NT2/D1 (cell line): ENCODE measurements at regions not wholly inside any gene's neighbourhood (a gene's known extent, or its start where the extent isn't known, plus 50 kb on each side); places are given as distances from the start of the nearest gene placed in this dataset.

ENCODE experiments used
- DNase-seq: peaks from one replicate; pipeline ENCODE4 v3.0.0-alpha.2; 2011; ENCODE audit warnings: low read depth, low spot score
- H3K27me3 ChIP-seq: 2 replicates; pipeline ENCODE4 v1.6.0; 2011; ENCODE audit warnings: mild to moderate bottlenecking; ENCODE audit not compliant: insufficient read length, insufficient read depth
- H3K36me3 ChIP-seq: 2 replicates; pipeline ENCODE4 v1.6.1; 2011; ENCODE audit warnings: mild to moderate bottlenecking, low read length, mixed read lengths; ENCODE audit not compliant: insufficient read depth, insufficient read length
- H3K4me1 ChIP-seq: 2 replicates; pipeline ENCODE4 v1.5.1; 2011; ENCODE audit not compliant: insufficient read depth, insufficient read length
- H3K4me3 ChIP-seq: 2 replicates; pipeline ENCODE4 v1.5.1; 2011; ENCODE audit warnings: low read depth; ENCODE audit not compliant: insufficient read length
- H3K9ac ChIP-seq: 2 replicates; pipeline ENCODE4 v1.6.0; 2011; ENCODE audit warnings: low read depth; ENCODE audit not compliant: insufficient read length
- H3K9me3 ChIP-seq: 2 replicates; pipeline ENCODE4 v1.5.1; 2011; ENCODE audit warnings: mild to moderate bottlenecking, low read length; ENCODE audit not compliant: insufficient read depth
- SUZ12 ChIP-seq: IDR thresholded peaks from 2 replicates; pipeline ENCODE4 v1.6.1; 2011; ENCODE audit not compliant: insufficient read length, insufficient read depth; ENCODE audit errors: extremely low read depth
- YY1 ChIP-seq: IDR thresholded peaks from 2 replicates; pipeline ENCODE4 v1.6.1; 2011; ENCODE audit not compliant: insufficient read length, insufficient read depth
- ZNF274 ChIP-seq: IDR thresholded peaks from 2 replicates; pipeline ENCODE4 v1.6.1; 2011; ENCODE audit warnings: mild to moderate bottlenecking, low read depth, low read length

DNA sequence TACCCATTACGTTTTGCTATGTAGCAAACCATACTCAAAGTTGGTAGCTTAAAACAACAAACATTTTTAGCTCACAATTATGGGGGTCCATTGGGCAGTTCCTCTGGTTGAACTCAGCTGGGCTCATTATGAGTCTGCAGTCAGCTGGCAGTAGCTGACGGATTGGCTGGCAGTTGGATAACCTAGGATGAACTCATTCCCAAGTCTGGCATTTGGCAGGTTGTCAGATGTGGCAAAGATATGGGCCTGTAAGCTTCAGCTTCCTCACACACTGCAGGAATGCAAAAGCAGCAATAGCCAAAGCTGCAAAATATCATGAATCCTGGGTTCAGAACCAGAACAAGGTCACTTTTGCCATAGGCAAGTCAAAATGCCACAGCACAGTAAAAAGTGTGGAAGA, 412.2 kb upstream of the SORCS1 start:
- Histone ChIP-seq H3K27me3 (no peaks in the 10 kb centered on the region), H3K36me3 (no peaks in the 10 kb centered on the region), H3K4me3 (no peak overlapping the region), H3K9ac (no peak overlapping the region), H3K4me1 (no peaks in the 10 kb centered on the region), H3K9me3 (no peaks in the 10 kb centered on the region)
- DNase-seq = no peak
- TF ChIP-seq YY1 (no peak), SUZ12 (no peak), ZNF274 (no peak)

DNA sequence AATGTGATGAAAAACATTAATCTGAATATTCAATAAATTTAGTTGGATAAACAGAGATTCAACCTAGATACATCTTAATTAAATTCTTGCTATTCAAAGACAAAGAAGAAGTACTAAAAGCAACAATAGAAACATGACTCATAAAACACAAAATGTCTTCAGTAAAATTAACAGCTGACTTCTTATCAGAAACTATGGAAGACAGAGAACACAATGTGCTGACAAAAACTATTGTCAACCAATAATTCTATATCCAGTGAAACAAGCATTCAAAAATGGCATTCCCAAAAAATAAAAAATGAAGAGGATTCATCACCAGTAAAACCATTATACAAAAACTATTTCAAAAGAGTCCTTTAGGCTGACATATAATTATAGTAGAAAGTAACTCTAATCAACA, 400.5 kb upstream of the SORCS1 start:
- Histone ChIP-seq H3K4me3 (no peak overlapping the region), H3K9me3 (0 out of 2 replicates have a peak, but pooled peaks cover 4% of the 10 kb centered on the region), H3K4me1 (no peaks in the 10 kb centered on the region), H3K36me3 (no peaks in the 10 kb centered on the region), H3K27me3 (no peaks in the 10 kb centered on the region), H3K9ac (no peak overlapping the region)
- no peak for DNase-seq
- TF ChIP-seq ZNF274 (no peak), YY1 (no peak), SUZ12 (no peak)

DNA sequence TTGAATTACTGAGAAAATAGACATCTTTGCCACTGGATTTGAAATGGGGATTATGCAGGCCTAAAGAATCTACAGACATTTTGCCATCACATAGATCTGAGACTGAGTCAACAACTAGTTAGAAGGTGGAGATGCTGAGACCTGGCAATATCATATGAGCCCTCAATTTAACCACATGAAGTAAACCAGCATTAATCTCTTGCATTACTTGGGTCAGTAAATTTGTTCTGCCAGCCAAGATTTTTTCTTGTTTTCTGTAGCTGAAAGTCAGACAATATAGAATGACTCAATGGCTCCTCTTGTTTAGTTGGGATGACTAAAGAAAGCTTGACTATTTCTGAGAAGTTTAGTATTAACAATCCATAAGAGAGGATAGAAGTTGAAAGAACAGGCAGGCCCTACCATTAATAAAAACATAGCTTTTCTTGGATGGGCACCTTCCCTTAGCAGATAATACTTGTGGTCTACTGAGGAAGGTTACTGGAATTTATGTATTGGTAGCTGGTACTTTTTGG, 396.7 kb upstream of the SORCS1 start:
- Histone ChIP-seq H3K9ac (no peak overlapping the region), H3K36me3 (no peaks in the 10 kb centered on the region), H3K27me3 (no peaks in the 10 kb centered on the region), H3K4me3 (no peak overlapping the region), H3K9me3 (0 out of 2 replicates have a peak, but pooled peaks cover 4% of the 10 kb centered on the region), H3K4me1 (no peaks in the 10 kb centered on the region)
- DNase-seq = no peak
- TF ChIP-seq ZNF274 (no peak), SUZ12 (no peak), YY1 (no peak)

DNA sequence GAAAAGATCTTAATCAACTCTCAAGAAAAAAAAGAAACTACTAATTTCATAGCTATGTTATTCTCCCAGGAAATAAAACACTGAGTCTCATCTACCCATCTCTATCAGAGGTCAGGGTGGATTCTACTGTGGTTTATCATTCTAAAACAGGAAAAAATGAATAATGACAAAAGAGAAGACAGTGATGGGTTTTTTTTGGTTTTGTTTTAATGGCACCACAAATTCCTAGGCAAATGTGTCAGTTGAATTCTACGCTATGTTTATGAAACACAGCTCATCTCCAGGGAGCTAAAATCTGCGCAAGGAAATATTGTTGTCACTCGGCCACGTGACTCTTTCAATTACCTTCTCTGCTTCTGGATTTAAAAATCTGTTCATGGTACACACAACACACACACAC, 393.4 kb upstream of the SORCS1 start:
- H3K27me3 ChIP-seq = no peaks in the 10 kb centered on the region
- no peak overlapping the region for H3K9ac ChIP-seq
- no peaks in the 10 kb centered on the region for H3K9me3 ChIP-seq
- DNase-seq = no peak
- TF ChIP-seq SUZ12 = no peak
- no peak for TF ChIP-seq ZNF274
- no peak for TF ChIP-seq YY1
- H3K4me1 ChIP-seq = no peaks in the 10 kb centered on the region
- no peak overlapping the region for H3K4me3 ChIP-seq
- H3K36me3 ChIP-seq = no peaks in the 10 kb centered on the region

DNA sequence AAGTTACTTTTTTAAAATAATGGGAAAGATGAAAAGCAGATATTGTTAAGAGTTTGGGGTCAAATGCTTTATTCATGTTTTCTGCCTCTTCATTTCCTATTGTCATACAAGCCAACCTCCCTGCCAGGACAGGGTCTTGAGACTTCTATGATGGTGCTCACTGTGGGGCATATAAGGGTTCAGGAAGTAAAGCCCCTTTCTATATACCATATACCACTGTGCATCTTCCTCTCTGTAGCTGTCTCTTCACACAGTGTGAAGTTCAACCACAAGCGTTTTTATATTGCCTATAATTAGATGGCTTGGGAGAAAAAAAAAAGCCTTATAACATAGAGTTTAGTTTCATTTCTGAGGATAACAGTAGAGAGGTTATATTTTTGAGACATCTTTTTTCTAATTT, 389.8 kb upstream of the SORCS1 start:
- Histone ChIP-seq H3K4me1 (no peaks in the 10 kb centered on the region), H3K9ac (no peak overlapping the region), H3K4me3 (no peak overlapping the region), H3K27me3 (no peaks in the 10 kb centered on the region), H3K36me3 (no peaks in the 10 kb centered on the region), H3K9me3 (no peaks in the 10 kb centered on the region)
- TF ChIP-seq YY1 = no peak
- no peak for TF ChIP-seq ZNF274
- TF ChIP-seq SUZ12 = no peak
- no peak for DNase-seq

DNA sequence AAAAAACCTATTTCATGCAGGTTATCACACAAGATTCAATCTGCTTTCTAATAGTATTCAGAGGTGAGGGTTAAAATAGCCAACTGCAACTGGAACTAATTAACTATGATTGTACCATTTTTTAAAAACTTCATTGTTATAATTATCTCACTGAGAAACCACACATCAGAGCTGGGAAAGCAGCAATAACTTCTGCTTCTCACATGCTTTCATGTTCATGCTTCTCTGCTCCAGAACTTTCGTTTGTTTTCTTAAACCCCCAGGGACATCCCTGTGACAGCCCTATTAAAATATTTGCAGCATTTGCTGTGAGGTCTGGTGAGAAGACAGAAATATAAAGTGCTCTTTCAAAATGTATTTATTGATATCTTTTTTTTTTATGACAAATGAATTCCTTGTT, 389.0 kb upstream of the SORCS1 start:
- Histone ChIP-seq H3K9ac (no peak overlapping the region), H3K4me1 (no peaks in the 10 kb centered on the region), H3K4me3 (no peak overlapping the region), H3K9me3 (no peaks in the 10 kb centered on the region), H3K27me3 (no peaks in the 10 kb centered on the region), H3K36me3 (no peaks in the 10 kb centered on the region)
- no peak for TF ChIP-seq ZNF274
- TF ChIP-seq YY1 = no peak
- DNase-seq = no peak

DNA sequence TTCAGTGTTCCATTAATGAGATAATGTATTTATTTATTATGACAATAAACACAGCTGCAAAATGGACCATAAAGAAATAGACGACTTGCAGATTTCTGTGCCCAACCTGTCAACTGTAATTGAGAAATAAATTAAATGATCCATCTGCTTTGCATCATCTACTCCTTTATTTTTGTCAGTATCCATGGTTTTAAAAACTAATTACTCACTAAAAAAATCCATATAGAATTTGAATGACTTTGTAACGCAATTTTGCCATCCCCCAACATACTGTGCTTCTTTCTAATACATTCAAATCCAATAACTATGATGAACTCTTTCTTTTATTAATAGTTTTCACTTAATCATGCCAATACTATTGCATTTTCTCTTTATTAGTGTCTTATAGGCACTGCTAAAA, 388.5 kb upstream of the SORCS1 start:
- Histone ChIP-seq H3K9me3 (no peaks in the 10 kb centered on the region), H3K36me3 (no peaks in the 10 kb centered on the region), H3K27me3 (no peaks in the 10 kb centered on the region), H3K4me1 (no peaks in the 10 kb centered on the region), H3K9ac (no peak overlapping the region), H3K4me3 (no peak overlapping the region)
- DNase-seq = no peak
- no peak for TF ChIP-seq YY1
- TF ChIP-seq ZNF274 = no peak
- TF ChIP-seq SUZ12 = no peak

DNA sequence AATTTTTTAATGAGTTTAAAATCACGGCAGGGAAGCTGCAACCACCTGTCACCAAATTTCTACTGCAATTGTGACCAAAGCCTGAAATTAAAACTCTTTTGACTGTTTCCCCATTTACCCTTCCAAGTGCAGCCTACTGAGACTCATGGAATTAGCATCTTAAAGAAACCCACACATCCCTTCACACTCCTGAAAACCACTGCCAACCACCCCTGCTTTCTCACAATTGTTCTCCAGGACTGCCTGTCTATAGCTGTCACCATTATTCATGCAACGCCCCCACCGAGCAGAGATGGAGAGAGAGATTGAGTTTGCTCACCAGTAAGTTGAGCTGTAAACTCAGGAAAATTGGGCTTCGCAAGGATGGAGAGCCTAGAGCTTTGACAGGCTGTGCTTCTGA, 383.8 kb upstream of the SORCS1 start:
- TF ChIP-seq YY1 = no peak
- TF ChIP-seq ZNF274 = no peak
- no peak for TF ChIP-seq SUZ12
- peak; percentile 67 for DNase-seq
- Histone ChIP-seq H3K9me3 (no peaks in the 10 kb centered on the region), H3K4me3 (no peak overlapping the region), H3K4me1 (no peaks in the 10 kb centered on the region), H3K9ac (no peak overlapping the region), H3K36me3 (no peaks in the 10 kb centered on the region), H3K27me3 (no peaks in the 10 kb centered on the region)
